ENCODE measurements at regions not wholly inside any gene's neighbourhood (a gene's known extent, or its start where the extent isn't known, plus 50 kb on each side); places are given as distances from the start of the nearest gene placed in this dataset.

DNA sequence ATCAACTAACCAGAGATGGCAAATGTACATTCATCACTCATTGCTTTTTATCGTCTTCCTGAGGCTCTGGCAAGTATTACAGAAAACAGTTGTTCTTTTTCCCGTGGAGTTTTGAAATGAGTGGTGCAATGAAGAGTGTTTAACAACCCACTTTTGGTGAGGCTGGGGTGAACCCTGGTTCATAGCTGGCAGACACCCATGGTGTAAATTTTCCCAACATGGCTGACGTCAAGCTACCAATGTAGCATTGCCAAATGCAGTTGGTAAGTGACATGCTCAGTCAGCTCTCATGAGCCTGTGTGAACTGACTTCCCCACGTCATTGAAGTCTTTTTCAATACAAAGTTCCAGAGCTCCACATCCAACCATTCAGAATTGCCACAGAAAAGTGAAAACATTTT lies 386.2 kb downstream of the TMEM114 start:
- no peak for TF ChIP-seq ZFX (IDR thresholded peaks at IDR 0.05)
- TF ChIP-seq, protein P1, sequence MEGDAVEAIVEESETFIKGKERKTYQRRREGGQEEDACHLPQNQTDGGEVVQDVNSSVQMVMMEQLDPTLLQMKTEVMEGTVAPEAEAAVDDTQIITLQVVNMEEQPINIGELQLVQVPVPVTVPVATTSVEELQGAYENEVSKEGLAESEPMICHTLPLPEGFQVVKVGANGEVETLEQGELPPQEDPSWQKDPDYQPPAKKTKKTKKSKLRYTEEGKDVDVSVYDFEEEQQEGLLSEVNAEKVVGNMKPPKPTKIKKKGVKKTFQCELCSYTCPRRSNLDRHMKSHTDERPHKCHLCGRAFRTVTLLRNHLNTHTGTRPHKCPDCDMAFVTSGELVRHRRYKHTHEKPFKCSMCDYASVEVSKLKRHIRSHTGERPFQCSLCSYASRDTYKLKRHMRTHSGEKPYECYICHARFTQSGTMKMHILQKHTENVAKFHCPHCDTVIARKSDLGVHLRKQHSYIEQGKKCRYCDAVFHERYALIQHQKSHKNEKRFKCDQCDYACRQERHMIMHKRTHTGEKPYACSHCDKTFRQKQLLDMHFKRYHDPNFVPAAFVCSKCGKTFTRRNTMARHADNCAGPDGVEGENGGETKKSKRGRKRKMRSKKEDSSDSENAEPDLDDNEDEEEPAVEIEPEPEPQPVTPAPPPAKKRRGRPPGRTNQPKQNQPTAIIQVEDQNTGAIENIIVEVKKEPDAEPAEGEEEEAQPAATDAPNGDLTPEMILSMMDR (conservative IDR thresholded peaks at IDR 0.05) = no peak
- H3K27ac ChIP-seq = no peak overlapping the region

DNA sequence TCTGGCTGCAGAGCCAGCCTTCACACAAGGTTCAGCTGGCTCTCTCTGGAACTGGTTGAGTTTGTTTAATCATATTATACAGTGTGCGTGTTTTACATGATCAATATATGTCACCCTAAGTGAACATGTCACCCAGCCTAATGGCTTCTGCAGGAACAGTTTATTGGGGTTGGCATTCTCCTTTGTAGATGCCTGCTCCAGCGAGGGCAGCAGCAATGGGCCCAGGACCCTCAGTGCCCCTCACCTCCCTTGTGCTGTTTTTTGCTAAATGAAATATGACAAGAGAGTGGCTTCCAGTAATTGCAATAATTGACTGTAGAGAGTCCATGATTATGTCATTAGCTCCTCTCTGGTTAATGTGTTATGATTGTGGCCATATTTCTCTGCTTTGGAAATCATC lies 387.2 kb downstream of the TMEM114 start:
- TF ChIP-seq ZFX (IDR thresholded peaks at IDR 0.05) = no peak
- TF ChIP-seq, protein P1 (conservative IDR thresholded peaks at IDR 0.05) = no peak
- H3K27ac ChIP-seq = no peak overlapping the region

DNA sequence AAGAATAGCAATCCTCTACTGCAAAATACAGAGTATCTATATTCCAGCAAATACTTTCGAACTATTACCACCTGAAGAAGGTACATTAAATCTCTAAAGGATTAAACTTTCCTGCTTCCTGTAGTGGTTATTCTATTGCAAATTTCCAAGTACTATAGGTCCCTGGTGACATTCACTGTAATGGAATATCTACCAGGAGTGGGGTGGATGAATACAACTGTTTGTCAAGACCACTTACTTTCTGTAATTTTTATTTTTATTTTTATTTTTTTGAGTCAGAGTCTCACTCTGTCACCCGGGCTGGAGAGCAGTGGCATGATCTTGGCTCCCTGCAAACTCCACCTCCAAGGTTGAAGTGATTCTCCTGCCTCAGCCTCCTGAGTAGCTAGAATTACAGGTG lies 389.5 kb downstream of the TMEM114 start:
- TF ChIP-seq, protein P1 (conservative IDR thresholded peaks at IDR 0.05) = no peak
- TF ChIP-seq ZFX (IDR thresholded peaks at IDR 0.05) = no peak
- H3K27ac ChIP-seq = no peak overlapping the region

DNA sequence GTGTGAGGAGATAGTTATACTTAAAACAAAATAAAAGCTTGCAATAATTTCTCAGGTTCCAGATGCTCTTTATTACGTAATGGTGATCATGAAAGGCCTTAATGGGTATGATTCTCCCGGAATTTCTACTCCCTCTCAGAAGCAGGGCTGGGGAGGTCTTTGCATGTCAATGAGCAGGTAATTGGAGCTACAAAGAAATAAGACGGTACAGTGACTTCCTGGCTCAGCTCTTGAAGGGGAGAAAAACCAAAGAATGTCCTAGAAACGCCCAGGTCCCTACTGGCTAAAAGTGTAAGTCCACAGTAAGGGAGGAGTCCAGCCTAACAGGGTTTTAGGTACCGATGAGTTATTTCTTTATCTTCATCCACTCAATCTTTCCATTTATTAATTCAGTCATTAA lies 390.9 kb downstream of the TMEM114 start:
- TF ChIP-seq ZFX (IDR thresholded peaks at IDR 0.05) = no peak
- TF ChIP-seq, protein P1 (conservative IDR thresholded peaks at IDR 0.05) = no peak
- no peak overlapping the region for H3K27ac ChIP-seq

DNA sequence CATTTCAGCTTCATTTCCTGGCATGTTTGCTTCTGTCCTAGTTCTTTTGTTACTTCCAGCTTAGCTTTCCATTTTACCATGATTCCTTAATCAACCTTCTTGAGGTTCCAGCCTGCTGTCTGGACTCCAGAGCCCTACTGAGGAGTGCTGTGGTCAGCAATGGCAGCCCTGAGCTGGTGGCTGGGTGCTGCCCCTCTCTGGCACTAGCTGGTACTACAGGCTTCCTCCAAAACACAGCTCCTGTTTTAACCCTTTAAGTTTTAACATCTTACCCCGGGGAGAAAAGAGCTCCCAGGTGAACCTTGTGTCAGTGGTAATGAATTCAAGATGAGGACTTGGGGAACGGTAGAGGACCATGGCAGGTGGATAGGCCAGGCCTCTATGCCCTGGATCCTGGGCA lies 395.5 kb downstream of the TMEM114 start:
- no peak for TF ChIP-seq ZFX (IDR thresholded peaks at IDR 0.05)
- TF ChIP-seq, protein P1 (conservative IDR thresholded peaks at IDR 0.05) = peak; percentile 78
- no peak overlapping the region for H3K27ac ChIP-seq

DNA sequence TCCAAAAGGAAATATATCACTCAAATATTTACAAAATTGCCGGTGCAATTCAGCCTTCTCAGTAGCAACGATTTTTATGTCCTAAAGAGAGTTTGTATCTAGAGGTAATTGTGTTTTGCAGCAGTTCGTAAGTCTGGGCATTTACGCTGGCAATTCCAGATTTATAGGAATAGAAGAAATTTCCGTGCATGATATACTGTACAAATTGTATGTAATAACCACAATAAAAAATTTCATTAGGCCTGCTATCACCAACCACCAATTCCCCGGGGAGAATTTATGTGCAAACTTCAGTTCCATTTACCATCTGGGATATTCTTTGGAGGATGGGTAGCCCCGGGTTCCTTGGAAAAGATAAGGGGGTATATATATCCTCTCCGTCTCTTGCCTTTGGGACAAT lies 401.5 kb downstream of the TMEM114 start:
- no peak overlapping the region for H3K27ac ChIP-seq
- TF ChIP-seq, protein P1 (conservative IDR thresholded peaks at IDR 0.05) = no peak
- TF ChIP-seq ZFX (IDR thresholded peaks at IDR 0.05) = no peak

DNA sequence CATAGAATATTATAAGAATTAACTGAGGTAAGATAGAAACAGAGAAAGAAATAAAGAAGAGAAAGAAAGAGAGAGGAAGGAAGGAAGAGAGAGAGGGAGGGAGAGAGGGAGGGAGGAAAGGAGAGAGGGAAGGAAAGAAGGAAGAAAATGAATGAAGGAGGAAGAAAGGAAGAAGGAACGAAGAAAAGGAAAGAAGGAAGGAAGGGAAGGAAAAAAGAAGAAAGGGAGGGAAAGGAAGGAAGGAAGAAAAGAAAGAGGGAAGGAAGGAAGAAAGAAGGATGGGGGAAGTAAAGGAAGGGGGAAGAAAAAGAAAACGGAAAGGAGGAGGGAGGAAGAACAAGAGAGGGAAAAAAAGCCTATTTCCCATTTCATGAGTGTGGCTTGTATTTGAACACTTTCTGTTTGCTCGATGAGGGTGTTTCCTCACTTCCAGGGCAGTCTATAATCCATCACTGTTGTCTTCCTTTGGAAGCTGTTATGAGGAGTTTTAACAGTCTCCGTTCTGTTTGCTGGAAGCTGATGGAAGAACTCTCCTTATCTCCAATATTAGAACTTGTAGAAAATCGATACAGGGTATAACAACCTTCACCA lies 402.4 kb downstream of the TMEM114 start:
- no peak overlapping the region for H3K27ac ChIP-seq
- no peak for TF ChIP-seq ZFX (IDR thresholded peaks at IDR 0.05)
- TF ChIP-seq, protein P1 (conservative IDR thresholded peaks at IDR 0.05) = no peak

Data from C4-2B (cell line).